ENCODE measurements at regions not wholly inside any gene's neighbourhood (a gene's known extent, or its start where the extent isn't known, plus 50 kb on each side); places are given as distances from the start of the nearest gene placed in this dataset.

DNA sequence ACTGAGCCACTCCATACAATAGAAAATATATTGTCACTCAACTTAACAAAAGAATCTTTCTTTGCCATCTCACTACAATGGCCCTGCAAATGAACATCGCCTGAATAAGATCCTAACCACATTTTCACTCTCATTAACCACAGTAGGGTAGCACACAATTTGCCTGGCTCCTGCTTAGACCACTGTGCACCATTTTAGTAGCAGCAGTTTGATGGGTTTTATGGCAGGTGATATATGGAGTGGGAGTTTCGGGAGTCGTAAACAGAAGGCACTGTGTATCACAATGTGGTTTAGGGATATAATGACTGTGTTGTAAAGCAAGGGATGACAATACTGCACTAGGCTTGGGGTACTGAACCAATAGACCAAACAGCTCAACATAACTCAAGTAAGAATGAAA lies 617.4 kb downstream of the BCL11A start:
- Histone ChIP-seq H3K4me3 (ENCODE audit: low read length) (no peak overlapping the region), H3K4me2 (ENCODE audit: low read length) (no peak overlapping the region), H2AFZ (ENCODE audit: low read depth, low read length) (no peak overlapping the region), H3K9me3 (ENCODE audit: low read length) (no peaks in the 10 kb centered on the region), H3K79me2 (replicated peaks; ENCODE audit: insufficient read depth, low read length) (no peaks in the 10 kb centered on the region), H3K9ac (ENCODE audit: low read length) (no peak overlapping the region), H3K9me2 (ENCODE audit: insufficient read depth, low read length) (no peaks in the 10 kb centered on the region), H3F3A (ENCODE audit: insufficient read depth, low read length, poor library complexity, severe bottlenecking) (no peaks in the 10 kb centered on the region), H3K27me3 (ENCODE audit: insufficient read depth, low read depth, low read length) (no peaks in the 10 kb centered on the region), H4K20me1 (ENCODE audit: insufficient read depth) (no peaks in the 10 kb centered on the region), H3K27ac (ENCODE audit: low read length) (no peak overlapping the region), H3K36me3 (ENCODE audit: insufficient read depth, low read length) (no peaks in the 10 kb centered on the region)
- no peak for TF ChIP-seq MXI1 (conservative IDR thresholded peaks at IDR 0.05; ENCODE audit: poor library complexity, severe bottlenecking)
- TF ChIP-seq EZH2 (IDR thresholded peaks at IDR 0.05; ENCODE audit: borderline replicate concordance, insufficient read depth, low read length, poor library complexity, severe bottlenecking) = no peak
- no peak for TF ChIP-seq RAD21 (conservative IDR thresholded peaks at IDR 0.05)
- no peak for TF ChIP-seq SMC3 (conservative IDR thresholded peaks at IDR 0.05; ENCODE audit: poor library complexity)
- no peak for TF ChIP-seq POLR2AphosphoS5 (IDR thresholded peaks at IDR 0.05)
- TF ChIP-seq TAF1 (IDR thresholded peaks at IDR 0.05; ENCODE audit: low read depth) = no peak
- TF ChIP-seq, protein P1, sequence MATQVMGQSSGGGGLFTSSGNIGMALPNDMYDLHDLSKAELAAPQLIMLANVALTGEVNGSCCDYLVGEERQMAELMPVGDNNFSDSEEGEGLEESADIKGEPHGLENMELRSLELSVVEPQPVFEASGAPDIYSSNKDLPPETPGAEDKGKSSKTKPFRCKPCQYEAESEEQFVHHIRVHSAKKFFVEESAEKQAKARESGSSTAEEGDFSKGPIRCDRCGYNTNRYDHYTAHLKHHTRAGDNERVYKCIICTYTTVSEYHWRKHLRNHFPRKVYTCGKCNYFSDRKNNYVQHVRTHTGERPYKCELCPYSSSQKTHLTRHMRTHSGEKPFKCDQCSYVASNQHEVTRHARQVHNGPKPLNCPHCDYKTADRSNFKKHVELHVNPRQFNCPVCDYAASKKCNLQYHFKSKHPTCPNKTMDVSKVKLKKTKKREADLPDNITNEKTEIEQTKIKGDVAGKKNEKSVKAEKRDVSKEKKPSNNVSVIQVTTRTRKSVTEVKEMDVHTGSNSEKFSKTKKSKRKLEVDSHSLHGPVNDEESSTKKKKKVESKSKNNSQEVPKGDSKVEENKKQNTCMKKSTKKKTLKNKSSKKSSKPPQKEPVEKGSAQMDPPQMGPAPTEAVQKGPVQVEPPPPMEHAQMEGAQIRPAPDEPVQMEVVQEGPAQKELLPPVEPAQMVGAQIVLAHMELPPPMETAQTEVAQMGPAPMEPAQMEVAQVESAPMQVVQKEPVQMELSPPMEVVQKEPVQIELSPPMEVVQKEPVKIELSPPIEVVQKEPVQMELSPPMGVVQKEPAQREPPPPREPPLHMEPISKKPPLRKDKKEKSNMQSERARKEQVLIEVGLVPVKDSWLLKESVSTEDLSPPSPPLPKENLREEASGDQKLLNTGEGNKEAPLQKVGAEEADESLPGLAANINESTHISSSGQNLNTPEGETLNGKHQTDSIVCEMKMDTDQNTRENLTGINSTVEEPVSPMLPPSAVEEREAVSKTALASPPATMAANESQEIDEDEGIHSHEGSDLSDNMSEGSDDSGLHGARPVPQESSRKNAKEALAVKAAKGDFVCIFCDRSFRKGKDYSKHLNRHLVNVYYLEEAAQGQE (IDR thresholded peaks at IDR 0.05; ENCODE audit: borderline replicate concordance) = no peak
- no peak for TF ChIP-seq EP300 (conservative IDR thresholded peaks at IDR 0.05; ENCODE audit: poor library complexity, severe bottlenecking)
- TF ChIP-seq, protein P2, sequence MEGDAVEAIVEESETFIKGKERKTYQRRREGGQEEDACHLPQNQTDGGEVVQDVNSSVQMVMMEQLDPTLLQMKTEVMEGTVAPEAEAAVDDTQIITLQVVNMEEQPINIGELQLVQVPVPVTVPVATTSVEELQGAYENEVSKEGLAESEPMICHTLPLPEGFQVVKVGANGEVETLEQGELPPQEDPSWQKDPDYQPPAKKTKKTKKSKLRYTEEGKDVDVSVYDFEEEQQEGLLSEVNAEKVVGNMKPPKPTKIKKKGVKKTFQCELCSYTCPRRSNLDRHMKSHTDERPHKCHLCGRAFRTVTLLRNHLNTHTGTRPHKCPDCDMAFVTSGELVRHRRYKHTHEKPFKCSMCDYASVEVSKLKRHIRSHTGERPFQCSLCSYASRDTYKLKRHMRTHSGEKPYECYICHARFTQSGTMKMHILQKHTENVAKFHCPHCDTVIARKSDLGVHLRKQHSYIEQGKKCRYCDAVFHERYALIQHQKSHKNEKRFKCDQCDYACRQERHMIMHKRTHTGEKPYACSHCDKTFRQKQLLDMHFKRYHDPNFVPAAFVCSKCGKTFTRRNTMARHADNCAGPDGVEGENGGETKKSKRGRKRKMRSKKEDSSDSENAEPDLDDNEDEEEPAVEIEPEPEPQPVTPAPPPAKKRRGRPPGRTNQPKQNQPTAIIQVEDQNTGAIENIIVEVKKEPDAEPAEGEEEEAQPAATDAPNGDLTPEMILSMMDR (IDR thresholded peaks at IDR 0.05; ENCODE audit: poor library complexity, severe bottlenecking) = no peak

DNA sequence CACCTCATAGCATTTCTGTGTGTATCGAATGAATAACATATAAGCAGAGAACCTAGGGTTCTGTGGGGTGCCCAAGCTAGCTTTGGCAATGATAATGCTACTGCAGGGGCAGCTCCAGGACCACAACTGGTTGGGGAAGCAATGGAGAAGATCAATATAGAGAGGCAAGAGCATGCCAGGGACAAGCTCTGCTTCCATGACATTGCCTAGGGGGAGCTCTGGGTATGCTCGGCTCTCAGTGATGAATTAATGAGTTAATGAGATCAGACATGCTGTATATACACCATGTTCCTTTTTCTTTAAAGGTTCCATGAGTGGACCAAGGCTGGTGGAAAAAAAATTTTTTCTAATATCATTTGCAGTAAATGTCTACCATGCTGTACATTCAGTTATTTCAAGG lies 618.4 kb downstream of the BCL11A start:
- no peaks in the 10 kb centered on the region for H3K9me3 ChIP-seq (ENCODE audit: low read length)
- H3K27me3 ChIP-seq (ENCODE audit: insufficient read depth, low read depth, low read length) = no peaks in the 10 kb centered on the region
- no peak overlapping the region for H2AFZ ChIP-seq (ENCODE audit: low read depth, low read length)
- no peaks in the 10 kb centered on the region for H3F3A ChIP-seq (ENCODE audit: insufficient read depth, low read length, poor library complexity, severe bottlenecking)
- H3K4me2 ChIP-seq (ENCODE audit: low read length) = no peak overlapping the region
- no peaks in the 10 kb centered on the region for H3K36me3 ChIP-seq (ENCODE audit: insufficient read depth, low read length)
- H3K4me3 ChIP-seq (ENCODE audit: low read length) = no peak overlapping the region
- no peaks in the 10 kb centered on the region for H3K9me2 ChIP-seq (ENCODE audit: insufficient read depth, low read length)
- no peaks in the 10 kb centered on the region for H4K20me1 ChIP-seq (ENCODE audit: insufficient read depth)
- no peak overlapping the region for H3K27ac ChIP-seq (ENCODE audit: low read length)
- no peak overlapping the region for H3K9ac ChIP-seq (ENCODE audit: low read length)
- no peaks in the 10 kb centered on the region for H3K79me2 ChIP-seq (replicated peaks; ENCODE audit: insufficient read depth, low read length)
- TF ChIP-seq SMC3 (conservative IDR thresholded peaks at IDR 0.05; ENCODE audit: poor library complexity) = no peak
- TF ChIP-seq, protein P2 (IDR thresholded peaks at IDR 0.05; ENCODE audit: poor library complexity, severe bottlenecking) = no peak
- TF ChIP-seq RAD21 (conservative IDR thresholded peaks at IDR 0.05) = no peak
- no peak for TF ChIP-seq EZH2 (IDR thresholded peaks at IDR 0.05; ENCODE audit: borderline replicate concordance, insufficient read depth, low read length, poor library complexity, severe bottlenecking)
- no peak for TF ChIP-seq POLR2AphosphoS5 (IDR thresholded peaks at IDR 0.05)
- TF ChIP-seq EP300 (conservative IDR thresholded peaks at IDR 0.05; ENCODE audit: poor library complexity, severe bottlenecking) = no peak
